Kidney (tissue), 13 donors: ENCODE measurements at regions not wholly inside any gene's neighbourhood (a gene's known extent, or its start where the extent isn't known, plus 50 kb on each side); places are given as distances from the start of the nearest gene placed in this dataset.

Experiments used
- DNase-seq, 5 donors: peaks; one replicate each; pipeline ENCODE4 v3.0.0-alpha.2; 2013 to 2020
- FAIRE-seq: peaks from 2 replicates; lab custom pipeline; 2012; peaks lifted over from hg19 to GRCh38; lab: Jason Lieb, UNC
- H3K27ac ChIP-seq, 2 donors: one replicate each; pipeline ENCODE4 v1.7.0; 2013; ENCODE audit warnings: low read depth in 2 of 2, low read length in 2 of 2, inconsistent platforms in 1 of 2
- H3K27me3 ChIP-seq: one replicate; pipeline ENCODE4 v1.7.1; 2013; ENCODE audit warnings: low read length, inconsistent platforms; ENCODE audit not compliant: control insufficient read depth, insufficient read depth
- H3K36me3 ChIP-seq, 3 donors: one replicate each; pipeline versions ENCODE4 v1.7.0 to v1.7.1; 2013; ENCODE audit warnings: low read length in 3 of 3, control low read depth in 1 of 3, inconsistent platforms in 1 of 3; ENCODE audit not compliant: insufficient read depth in 3 of 3, control insufficient read depth in 2 of 3
- H3K4me1 ChIP-seq, 3 donors: one replicate each; pipeline versions ENCODE4 v1.7.0 to v1.7.1; 2013; ENCODE audit warnings: low read length in 3 of 3, inconsistent platforms in 1 of 3, low read depth in 1 of 3; ENCODE audit not compliant: control insufficient read depth in 2 of 3, insufficient read depth in 2 of 3
- H3K4me3 ChIP-seq, 3 donors: one replicate each; pipeline versions ENCODE4 v1.7.0 to v1.8.1; 2013; ENCODE audit warnings: low read length in 3 of 3, control low read depth in 1 of 3, inconsistent platforms in 1 of 3
- H3K9ac ChIP-seq, 3 donors: one replicate each; pipeline versions ENCODE4 v1.7.0 to v1.7.1; 2013; ENCODE audit warnings: low read length in 3 of 3, control low read depth in 1 of 3, inconsistent platforms in 1 of 3
- H3K9me3 ChIP-seq, 3 donors: one replicate each; pipeline versions ENCODE4 v1.7.0 to v1.7.1; 2013; ENCODE audit warnings: low read length in 3 of 3, control low read depth in 1 of 3, inconsistent platforms in 1 of 3; ENCODE audit not compliant: control insufficient read depth in 2 of 3, insufficient read depth in 1 of 3
- CTCF ChIP-seq: IDR thresholded peaks from 3 replicates; pipeline ENCODE4 v1.5.1; 2012; ENCODE audit warnings: mild to moderate bottlenecking, moderate library complexity, borderline replicate concordance; ENCODE audit not compliant: insufficient read depth; ENCODE audit errors: extremely low read depth
- intact Hi-C: fragments of 100-400 bp; cut with DNase I; formaldehyde crosslinking; loops from one replicate; pipeline ENCODE4 v1.11.1; 2022
- donor health status: control.
- donor health status: control.
- donor health status: control.
- donor health status: control.
- donor health status: control.
- donor health status: DM: yes; HTN: yes; CAD: no.
- donor health status: Normal renal cell carcinoma (clear cell type).

- Histone ChIP-seq H3K4me3 (no peak overlapping the region), H3K9me3 (peaks cover 0 to 4% (median 0%) of the 10 kb centered on the region in 3 donors), H3K4me1 (no peaks in the 10 kb centered on the region), H3K36me3 (no peaks in the 10 kb centered on the region), H3K27me3 (no peaks in the 10 kb centered on the region), H3K9ac (no peak overlapping the region), H3K27ac (no peak overlapping the region)
- no peak for DNase-seq
- no peak for FAIRE-seq
- intact Hi-C loops, result no loop called here
- no peak for TF ChIP-seq CTCF
These were observed 135.3 kb upstream of the ITGB1 start for GRCh38 chr10:33093362-33093761.

- H3K36me3 ChIP-seq, result no peaks in the 10 kb centered on the region
- H3K27ac ChIP-seq, result no peak overlapping the region
- H3K4me1 ChIP-seq, result no peaks in the 10 kb centered on the region
- no peak for FAIRE-seq
- no peaks in the 10 kb centered on the region for H3K27me3 ChIP-seq
- intact Hi-C loops, result no loop called here
- no peak for DNase-seq
- no peak overlapping the region for H3K9ac ChIP-seq
- no peak for TF ChIP-seq CTCF
- H3K9me3 ChIP-seq, result peaks cover 0 to 4% (median 0%) of the 10 kb centered on the region in 3 donors
- no peak overlapping the region for H3K4me3 ChIP-seq
These were observed 134.6 kb upstream of the ITGB1 start for GRCh38 chr10:33092596-33092995.

GRCh38 chr10:33091201-33091600, 133.2 kb upstream of the ITGB1 start:
- Histone ChIP-seq H3K4me1 (no peaks in the 10 kb centered on the region), H3K27me3 (no peaks in the 10 kb centered on the region), H3K9me3 (peaks cover 0 to 4% (median 0%) of the 10 kb centered on the region in 3 donors), H3K36me3 (no peaks in the 10 kb centered on the region), H3K9ac (no peak overlapping the region), H3K27ac (no peak overlapping the region), H3K4me3 (no peak overlapping the region)
- intact Hi-C loops, result no loop called here
- no peak for TF ChIP-seq CTCF
- no peak for FAIRE-seq
- no peak for DNase-seq

- no peaks in the 10 kb centered on the region for H3K9me3 ChIP-seq
- no peak for TF ChIP-seq CTCF
- no peak overlapping the region for H3K27ac ChIP-seq
- no peak overlapping the region for H3K4me3 ChIP-seq
- no peak for FAIRE-seq
- H3K4me1 ChIP-seq, result no peaks in the 10 kb centered on the region
- intact Hi-C loops, result no loop called here
- no peaks in the 10 kb centered on the region for H3K36me3 ChIP-seq
- no peak for DNase-seq
- no peaks in the 10 kb centered on the region for H3K27me3 ChIP-seq
- no peak overlapping the region for H3K9ac ChIP-seq
These were observed 131.0 kb upstream of the ITGB1 start for GRCh38 chr10:33088990-33089389.
